Ureter (tissue), 1 donor: ENCODE measurements at regions not wholly inside any gene's neighbourhood (a gene's known extent, or its start where the extent isn't known, plus 50 kb on each side); places are given as distances from the start of the nearest gene placed in this dataset.

Source experiments
- DNase-seq: peaks from one replicate; pipeline ENCODE4 v3.0.0-alpha.2; 2020; ENCODE audit warnings: low spot score
- donor health status: DM: yes; HTN: yes; CAD: no.

DNA sequence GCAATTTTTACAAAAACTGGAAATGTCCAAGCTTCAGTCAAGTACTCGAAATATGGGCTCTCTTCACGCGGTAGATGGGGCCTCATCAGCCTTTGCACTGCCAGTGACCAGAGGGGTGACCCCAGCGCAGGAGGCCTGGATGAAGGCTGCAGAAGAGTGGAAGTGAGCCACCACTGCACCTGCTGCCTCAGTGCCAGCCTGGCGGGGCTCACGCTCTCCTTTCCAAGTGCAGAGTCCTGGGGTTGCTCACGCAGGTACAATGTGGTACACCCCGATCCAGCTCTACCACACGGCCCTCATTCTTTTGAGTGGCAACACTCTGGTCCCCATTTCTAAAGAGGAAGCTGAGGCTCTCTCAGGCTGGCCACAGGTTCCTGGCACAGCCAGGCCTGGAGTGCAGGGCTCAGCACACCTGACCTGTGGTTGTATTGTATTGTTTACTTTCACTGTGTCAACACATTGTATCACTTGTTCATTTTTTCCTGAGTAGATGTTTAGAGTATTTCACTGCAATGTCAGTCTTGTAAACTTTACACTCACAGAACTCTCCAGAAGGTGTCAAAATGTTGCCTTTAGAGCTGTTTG, 97.3 kb upstream of the SOX1 start:
- no peak for DNase-seq

DNA sequence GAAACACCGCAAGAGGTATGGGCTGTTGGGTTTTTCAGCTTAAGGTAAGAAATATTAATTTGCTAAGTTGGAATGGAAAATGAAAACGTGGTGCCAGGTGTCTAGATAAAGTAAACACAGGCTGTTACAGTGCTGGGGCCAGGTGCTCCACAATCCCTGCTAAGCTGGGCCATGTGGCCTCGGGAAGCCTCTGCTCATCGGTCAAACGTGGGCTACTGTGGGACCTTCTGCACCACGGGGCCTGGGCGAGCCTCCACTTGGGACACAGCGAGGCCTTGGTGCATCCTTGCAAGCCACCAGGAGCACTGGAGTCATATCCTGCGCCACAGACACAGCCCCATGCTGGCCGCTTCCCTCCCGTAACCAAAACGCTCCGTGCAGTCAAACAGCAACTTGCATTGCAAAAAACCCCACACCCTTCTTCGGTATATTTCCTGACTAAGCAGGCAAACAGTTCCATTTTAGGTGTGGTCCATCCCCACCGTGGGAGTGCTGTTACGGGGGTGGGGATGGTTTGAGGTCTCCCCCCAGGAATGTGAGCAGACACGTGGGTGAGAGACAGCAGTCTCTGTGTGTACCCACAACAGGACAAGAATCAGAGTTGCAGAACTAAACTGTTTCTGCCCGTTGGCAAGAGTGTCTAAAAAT, 96.3 kb upstream of the SOX1 start:
- DNase-seq: no peak

DNA sequence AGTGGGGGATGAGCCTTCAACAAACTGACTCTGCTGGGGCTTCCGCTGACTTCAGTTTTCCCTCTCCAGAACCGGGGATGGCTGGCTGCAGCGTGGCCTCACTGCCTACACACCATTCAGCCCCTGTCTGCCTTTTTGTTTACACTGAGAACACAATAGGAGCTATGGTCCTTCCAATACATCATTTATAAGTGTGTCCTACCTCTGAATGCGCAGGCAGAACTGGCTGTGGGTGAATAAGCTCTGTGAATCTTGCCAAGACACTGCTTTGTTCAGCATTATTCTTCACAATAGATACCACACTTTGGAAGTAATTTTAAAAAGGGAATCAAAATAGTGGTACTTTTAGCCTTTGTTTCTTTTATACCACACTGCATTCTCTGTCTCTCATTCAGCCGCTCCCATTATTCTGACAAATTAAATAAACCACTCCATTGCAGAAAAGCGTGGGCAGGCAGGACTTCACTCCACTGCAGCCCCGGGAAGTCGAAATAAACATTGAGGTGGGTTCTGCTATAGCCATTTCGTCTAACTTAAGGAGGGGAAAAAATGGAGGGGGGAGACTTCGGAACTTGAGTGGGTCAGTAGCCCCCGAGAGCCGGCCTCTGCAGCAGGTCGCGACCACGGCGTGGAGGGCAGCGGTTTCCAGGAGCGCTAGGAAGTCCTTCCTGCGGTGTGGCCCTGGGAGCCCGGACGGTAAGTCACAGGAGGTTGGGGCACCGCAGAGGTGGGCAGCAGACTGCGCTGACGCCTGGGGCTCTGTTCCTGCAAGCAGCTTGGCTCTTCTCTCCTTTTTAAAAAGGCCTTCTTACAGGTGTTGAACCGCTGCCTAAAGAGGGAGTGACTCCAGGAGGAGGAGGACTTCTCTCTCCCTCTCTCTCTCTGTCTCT, 94.8 kb upstream of the SOX1 start:
- no peak for DNase-seq

DNA sequence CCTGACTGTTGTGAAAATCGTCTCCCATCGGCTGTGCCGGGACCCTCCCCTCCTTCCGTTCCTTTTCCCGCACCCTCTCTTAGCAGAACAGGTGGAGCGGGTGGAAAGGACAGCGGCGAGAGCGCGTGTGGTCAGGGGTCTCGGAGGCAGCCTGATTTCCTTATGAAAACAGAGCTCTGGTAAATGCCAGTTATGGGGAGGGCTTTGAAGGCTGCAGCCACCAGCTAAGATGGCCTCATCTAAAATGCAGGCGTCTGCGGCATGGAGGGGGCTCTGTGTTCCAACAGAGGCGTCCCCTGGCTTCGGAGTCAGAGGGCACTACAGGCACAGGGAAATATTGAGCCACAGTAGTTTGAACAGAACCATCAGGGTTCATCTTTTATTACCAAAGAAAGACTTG, 93.8 kb upstream of the SOX1 start:
- no peak for DNase-seq

DNA sequence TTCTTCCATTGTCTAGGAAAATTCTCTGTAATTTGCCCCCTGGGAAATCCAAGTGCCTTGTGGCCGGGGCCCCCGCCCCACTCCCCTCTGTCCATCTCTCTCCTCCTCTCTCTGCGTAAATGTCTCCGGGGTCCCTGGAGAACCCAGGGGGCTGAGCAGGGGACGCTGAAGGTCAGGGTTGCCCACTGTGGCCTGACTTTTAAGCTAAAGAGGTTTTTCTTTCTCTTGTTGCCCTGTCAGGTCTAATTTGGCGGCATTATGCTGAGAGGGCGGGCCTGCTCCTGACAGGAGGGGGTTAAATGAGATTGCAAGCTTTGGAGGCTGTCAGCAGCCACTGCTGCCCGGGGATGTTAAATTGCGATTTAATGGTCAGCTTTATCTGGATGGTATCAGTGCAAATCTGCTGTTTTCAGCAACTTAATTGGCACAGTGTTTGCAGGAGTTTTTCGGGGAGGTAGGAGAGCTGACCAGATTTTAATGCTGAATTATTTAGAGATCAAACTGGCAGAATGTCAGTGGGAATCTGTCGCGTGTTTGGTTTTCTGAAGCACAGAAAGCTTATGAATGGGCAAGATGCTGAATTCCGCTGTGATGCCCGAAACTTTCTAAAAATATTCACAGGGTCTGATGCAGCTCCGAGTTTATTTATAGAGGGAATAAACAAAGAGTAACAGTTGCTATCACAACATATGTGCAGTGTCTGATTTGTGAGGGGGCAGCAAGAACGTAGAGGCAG, 93.2 kb upstream of the SOX1 start:
- DNase-seq: no peak

DNA sequence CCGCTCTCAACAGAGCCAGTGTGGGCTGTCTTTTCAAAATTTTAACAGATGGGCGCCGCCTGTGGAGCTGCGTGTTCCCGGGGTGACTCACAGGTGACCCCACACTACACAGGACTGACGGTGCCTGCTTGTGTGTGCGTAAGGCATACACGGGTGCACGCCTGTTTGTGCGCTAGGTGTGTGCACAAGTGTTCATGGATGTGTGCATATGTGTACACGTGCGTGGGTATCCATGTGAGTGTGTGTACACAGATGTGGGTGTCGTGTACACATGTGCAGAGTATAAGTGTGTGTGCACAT, 92.7 kb upstream of the SOX1 start:
- DNase-seq: no peak

DNA sequence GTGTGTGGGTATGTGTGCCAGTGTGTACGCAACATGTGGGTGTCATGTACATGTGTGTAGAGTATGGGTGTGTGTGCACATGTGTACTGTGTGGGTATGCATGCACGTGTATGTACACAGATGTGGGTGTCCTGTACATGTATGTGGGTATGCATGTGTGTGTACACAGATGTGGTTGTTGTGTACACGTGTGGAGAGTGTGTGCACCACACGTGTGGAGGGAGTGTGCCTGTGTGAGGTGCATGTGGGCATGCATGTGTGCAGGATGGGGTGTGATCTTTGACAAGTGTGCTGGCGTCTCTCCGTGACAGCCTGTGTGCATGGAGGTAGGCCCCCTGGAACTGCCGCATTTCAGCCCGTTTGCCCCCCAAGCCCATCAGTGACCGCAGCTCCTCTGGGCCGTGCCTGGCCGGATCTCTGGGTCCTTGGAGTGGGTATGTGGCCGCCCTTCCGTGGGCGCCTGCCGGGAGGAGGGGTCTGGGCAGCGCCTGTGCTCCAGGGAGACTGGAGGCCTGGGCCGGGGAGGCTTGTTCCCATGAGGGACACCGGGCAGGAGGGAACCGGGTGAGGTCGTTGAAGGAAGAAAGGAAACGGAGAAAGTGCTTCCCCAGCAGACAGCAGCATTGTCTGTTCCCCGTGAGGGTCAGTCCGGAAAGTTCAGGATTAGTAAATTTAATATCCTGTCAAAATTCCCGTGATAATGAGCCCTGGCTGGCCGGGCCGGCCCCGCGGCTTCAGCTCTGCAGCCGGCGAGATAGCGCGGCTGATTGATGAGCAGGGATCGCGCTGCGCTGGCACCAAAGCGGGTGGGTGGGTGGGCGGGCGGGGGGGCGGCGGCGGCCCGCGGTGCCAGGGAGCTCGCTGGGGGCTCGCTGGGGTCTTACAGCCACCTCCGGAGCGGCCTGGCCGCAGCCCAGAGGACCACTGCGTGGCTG, 91.1 kb upstream of the SOX1 start:
- no peak for DNase-seq

DNA sequence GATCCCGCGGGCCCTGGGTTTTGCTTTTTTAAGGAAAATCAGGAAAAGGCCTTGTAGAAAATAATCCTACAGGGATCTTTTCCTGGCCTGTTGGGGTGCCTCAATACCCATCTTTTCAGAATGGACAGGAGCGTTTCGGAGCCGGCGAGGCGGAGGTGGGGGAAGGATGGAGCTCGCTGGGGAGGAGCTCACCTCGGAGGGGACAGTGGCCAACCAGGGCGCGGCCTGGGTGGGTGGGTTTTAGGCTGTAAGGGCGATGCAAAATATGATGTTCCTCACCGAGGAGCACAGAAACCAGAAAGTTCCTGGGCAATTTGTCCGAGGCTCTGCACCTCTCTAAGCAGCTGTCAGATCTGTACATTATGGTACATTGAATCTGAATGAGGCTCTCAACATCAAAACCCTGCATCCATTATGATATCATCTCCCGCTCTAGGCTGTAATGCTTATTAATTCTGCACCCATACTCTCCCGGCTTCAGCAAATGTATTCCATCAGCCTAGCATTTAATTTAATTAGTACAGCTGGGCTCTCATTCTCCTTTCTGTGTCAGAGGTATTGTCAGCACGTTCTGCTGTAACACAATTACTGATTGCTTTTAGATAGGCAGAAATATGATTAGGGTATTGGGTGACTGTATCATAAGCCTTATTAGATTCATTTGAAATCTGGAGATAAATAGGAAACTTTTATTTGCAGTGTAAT, 90.3 kb upstream of the SOX1 start:
- DNase-seq: no peak

DNA sequence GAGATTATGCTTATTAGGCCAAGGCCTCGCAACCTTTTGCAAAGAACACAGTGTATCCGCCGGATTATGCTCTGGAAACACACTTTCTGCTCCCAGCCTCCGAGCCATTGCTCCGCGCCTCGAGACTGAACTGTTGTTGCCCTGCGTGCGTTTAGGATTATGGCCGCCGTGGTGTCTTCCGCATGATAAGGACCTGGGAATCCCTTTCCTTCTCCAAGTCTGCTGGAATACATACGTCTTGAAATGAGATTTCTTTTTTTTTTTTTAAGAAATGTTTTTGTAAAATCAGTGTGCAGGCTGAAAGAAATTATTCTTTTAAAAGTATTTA, 89.8 kb upstream of the SOX1 start:
- DNase-seq: no peak

DNA sequence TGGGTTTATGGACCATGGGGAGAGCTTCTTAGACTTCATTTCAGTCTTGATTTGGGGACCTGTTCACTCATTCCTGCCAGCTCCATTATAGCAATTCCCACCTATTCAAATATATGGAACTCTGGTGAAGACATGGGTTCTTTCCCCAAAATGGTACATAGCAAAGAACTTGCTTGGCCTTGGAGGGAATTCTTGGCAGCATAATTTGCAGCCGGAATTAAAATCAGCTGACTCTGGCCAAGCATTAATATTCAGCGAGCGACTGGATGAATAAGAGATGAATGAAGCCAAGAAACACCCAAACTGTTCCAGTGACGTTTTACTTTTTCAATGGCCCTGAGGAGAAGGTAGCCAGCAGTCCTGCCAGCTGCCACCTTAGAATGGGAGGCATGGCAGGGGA, 88.4 kb upstream of the SOX1 start:
- no peak for DNase-seq

DNA sequence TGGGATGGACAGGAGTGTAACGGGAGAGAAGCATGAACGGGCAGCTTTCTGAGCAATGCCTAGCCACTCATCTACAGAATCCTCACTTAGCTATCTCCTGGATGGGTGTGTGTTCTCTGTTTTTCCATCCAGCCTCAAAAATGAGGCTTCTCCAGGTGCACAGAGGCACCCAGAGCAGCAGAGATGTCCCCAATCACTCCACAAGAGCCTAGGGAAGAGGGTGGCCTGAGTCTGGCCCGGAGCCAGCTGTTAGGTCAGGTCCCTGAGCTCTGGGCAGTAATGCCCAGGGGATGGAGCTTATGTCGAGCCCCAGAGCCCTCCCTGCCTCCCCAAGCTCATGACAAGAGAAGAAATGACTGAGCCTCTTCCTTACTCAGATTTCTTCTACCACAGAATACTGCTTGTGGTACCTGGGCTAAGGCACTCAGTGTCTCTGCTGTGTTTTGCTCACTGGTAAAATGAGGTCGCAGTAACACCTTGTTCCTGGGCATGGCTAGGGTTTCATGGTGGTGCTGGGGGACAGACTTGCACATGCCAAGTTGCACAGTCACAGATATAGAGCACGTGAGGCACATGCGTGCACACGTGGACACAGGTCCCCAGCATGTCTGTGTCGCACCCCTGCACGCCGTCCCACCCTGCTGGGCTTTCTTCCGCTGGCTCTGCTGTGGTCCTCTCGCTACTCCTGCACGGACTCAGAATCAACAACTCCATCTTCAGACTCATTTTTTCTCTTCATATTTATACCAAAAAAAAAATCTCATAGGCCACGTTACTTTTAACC, 86.6 kb upstream of the SOX1 start:
- DNase-seq: no peak

DNA sequence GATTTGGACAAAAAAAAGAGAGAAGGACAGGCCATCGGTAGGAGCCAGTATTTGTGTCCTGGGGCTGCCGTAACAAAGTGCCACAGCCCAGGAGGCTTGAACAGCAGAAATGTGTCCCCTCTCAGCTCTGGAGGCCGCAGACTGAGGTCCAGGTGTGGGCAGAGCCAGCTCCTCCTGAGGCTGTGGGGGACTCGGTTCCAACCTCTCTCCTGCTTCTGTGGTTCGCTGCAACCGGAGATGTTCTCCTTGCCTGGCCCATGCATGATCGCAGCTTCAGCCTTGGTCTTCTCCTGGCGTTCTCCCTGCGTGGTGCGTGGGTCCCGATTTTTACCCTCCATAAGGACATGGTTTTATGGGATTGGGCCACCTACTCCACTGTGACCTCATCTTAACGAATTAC, 85.9 kb upstream of the SOX1 start:
- DNase-seq: no peak

DNA sequence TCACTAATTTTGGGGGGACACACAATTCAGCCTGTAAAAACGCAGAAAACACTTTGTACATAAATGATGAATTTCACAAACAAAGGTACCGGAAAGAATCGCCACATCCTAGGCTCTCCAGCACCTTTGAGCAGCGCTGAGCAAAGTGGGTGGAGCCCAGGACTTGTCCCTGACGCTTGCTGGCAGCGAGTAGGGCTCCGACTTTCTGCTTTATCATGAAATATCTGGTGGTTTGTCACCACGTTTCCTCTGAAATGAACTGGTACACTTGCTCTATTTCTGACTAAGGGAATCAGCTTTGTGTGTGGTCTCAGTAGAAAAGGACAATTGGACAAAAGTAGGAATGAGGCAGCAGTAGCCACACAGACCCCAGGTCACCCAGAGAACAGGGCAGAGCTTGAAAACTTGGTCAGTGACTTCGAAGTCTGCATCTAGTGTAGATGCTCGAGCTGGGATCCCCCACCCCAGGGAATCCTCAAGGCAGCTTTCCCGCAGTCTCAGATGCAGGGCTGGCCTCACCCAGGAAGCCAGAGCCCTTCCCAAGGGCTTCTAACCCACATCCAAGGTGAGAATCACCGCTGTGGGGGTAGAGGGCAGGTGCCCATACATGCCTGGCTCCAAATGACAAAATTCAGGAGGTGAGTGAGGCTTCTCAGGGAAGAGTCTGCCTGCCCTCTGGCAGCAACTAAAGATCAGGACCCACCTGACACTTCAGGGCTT, 85.3 kb upstream of the SOX1 start:
- DNase-seq: no peak

DNA sequence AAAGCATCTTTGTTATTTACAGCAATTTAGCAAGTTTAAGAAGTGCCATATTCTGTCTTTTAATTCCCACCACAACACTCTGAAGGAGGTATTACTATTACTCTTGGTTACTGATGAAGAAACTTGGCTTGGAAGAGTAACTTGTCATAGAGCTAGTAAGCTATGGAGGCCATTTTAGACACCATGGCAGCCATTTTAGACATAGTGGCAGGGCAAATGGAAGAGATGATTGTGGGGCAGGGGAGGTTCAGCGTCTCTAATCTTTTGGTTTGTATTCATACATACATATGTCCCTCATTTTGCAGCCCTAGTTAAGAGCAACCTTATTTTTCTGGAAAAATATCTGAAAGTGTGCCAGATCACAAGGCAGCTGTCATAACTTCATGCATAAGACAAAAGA, 82.6 kb upstream of the SOX1 start:
- DNase-seq: no peak

DNA sequence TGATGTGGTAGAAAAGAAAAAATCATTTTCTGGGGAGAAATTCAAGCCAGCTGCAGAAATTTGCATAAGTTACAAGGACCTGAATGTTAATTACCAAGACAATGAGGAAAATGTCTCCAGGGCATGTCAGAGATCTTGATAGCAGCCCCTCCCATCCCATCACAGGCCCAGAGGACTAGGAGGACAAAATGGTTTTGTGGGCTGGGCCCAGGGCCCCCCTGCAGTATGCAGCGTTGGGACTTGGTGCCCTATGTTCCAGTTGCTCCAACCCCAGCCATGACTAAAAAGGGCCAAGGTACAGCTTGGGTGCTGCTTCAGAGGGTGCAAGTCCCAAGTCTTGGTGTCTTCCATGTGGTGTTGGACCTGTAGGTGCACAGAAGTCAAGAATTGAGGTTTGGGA, 76.6 kb upstream of the SOX1 start:
- DNase-seq: no peak

DNA sequence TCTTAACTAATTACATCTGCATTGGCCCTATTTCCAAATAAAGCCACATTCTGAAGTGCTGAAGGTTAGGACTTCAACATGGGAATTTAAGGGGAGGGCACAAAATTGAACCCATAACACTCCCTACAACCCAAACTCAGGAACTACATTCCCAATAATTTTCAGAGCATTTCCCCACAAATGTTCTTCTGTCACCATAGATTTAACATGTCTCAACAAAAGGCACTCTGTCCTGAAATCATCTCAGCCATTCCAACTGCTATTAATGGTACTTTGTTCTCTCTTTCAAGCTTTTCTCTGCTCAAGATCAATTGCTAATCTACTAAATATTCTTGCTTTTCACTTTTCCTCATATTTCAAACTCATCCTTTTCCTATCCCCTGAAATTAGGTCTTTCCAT, 74.0 kb upstream of the SOX1 start:
- no peak for DNase-seq

DNA sequence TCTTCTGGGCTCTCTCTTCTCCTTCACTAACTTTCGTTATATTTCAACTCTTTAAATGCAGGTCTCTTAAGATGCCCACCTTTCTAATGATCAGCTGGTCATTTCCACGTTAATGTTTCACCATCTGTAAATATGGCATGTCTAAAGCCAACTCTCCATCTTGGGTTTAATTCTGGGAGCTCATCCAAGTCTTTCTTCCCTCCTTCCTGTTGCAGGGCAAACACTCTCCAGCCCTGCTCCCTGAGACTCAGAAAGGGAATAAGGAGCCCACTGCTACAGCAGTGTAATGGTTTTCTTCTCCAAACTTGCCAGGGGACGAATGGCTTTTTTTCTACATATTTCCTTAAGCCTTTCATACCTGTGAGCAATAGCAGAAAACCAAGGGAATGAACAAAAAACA, 73.3 kb upstream of the SOX1 start:
- no peak for DNase-seq

DNA sequence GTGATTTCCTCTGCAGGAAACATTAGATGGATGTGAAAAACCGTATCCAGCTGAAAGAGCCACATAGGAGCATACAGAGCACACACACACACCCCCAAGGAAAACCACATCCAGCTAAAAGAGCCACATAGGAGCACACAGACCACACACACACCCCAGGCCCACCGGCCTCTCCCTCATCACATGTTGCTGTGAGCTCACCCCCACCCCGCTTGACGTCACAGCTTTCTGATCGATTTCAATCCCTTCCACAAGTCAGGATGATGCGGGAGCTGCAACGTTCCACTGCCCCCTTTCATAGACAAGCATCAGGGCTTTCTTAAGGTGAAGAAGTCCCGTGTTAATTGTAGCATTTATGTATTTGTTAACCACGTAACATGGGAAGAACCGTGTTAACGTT, 72.4 kb upstream of the SOX1 start:
- DNase-seq: no peak

DNA sequence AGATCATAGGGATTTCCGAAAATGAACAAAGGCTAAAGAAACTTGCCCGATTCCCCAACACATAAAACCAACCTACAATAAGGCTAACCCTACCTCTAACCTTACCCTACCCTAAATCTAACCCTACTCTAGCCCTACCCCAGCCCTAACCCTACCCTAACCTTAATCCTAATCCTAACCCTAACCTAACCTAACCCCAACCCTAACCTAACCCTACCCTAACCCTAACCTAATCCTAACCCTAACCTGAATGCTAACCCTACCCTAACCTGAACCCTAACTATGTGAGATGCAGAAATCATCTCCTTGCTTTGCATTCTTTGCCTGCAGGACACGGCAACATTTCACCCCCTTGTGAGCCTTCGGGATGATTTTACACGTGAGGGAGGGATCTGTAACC, 67.6 kb upstream of the SOX1 start:
- DNase-seq: no peak

DNA sequence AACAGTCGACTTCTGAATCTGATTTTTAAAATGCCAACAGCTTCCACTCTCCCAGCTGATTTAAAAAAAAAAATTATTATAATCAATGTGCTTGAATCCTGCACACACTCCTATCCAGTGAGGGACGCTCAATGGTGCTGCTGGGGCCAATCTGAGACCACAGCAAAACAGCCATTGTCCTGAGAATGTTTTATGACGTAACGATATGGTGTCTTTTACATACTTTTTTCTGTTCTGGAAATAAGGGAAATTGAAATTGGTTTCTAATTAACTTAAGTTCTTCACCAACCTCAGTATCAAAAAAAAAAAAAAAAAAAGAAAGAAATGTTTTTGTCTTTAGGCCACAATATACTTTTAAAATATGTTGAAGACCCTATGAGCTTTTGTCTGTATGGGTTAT, 66.1 kb upstream of the SOX1 start:
- no peak for DNase-seq
